CD14-positive monocyte (primary cell): ENCODE measurements at regions not wholly inside any gene's neighbourhood (a gene's known extent, or its start where the extent isn't known, plus 50 kb on each side); places are given as distances from the start of the nearest gene placed in this dataset.

Experiments used
- DNase-seq, 3 donors: peaks; one replicate each; pipeline ENCODE4 v3.0.0-alpha.2; 2011 to 2022
- H2AFZ ChIP-seq: 2 replicates; pipeline ENCODE4 v1.6.0; 2012; ENCODE audit warnings: mild to moderate bottlenecking, low read depth, low read length, inconsistent platforms; ENCODE audit not compliant: insufficient read depth, poor library complexity, severe bottlenecking
- H3K27ac ChIP-seq, 2 donors: 1 replicate in 1 of 2; 2 replicates in 1 of 2; pipeline ENCODE4 v1.5.1; 2012 to 2013; ENCODE audit warnings: low read length in 2 of 2, control low read depth in 1 of 2, inconsistent platforms in 1 of 2, low read depth in 1 of 2, mild to moderate bottlenecking in 1 of 2
- H3K27me3 ChIP-seq, 2 donors: one replicate each; pipeline versions ENCODE4 v1.6.0 to v1.6.1; 2011 to 2013; ENCODE audit warnings: low read length in 2 of 2; ENCODE audit not compliant: control insufficient read depth in 2 of 2, insufficient read depth in 2 of 2
- H3K36me3 ChIP-seq, 2 donors: replicated peaks in 1 of 2; 1 replicate in 1 of 2; 2 replicates in 1 of 2; pipeline versions ENCODE4 v1.5.1 to v1.6.1; 2012 to 2013; ENCODE audit warnings: low read length in 2 of 2, control low read depth in 1 of 2, inconsistent platforms in 1 of 2, mild to moderate bottlenecking in 1 of 2; ENCODE audit not compliant: insufficient read depth in 2 of 2, control insufficient read depth in 1 of 2
- H3K4me1 ChIP-seq, 2 donors: 1 replicate in 1 of 2; 2 replicates in 1 of 2; pipeline versions ENCODE4 v1.5.1 to v1.6.1; 2012 to 2013; ENCODE audit warnings: low read length in 2 of 2, control low read depth in 1 of 2, inconsistent platforms in 1 of 2, mild to moderate bottlenecking in 1 of 2, moderate library complexity in 1 of 2; ENCODE audit not compliant: insufficient read depth in 2 of 2, control insufficient read depth in 1 of 2
- H3K4me2 ChIP-seq: replicated peaks from 2 replicates; pipeline ENCODE3; 2012; ENCODE audit warnings: low read length, moderate library complexity, mild to moderate bottlenecking; ENCODE audit not compliant: poor library complexity, severe bottlenecking; ENCODE audit errors: extremely low read depth
- H3K4me3 ChIP-seq, 3 experiments: fragments of 200-600 bp in 1 of 3; sonication (generic) in 1 of 3; replicated peaks in 1 of 3; 1 replicate in 2 of 3; 2 replicates in 1 of 3; pipeline ENCODE4 v1.5.1; 2011 to 2013; ENCODE audit warnings: low read length in 3 of 3, mild to moderate bottlenecking in 3 of 3, control low read depth in 2 of 3, low read depth in 2 of 3, inconsistent platforms in 1 of 3, moderate library complexity in 1 of 3
- H3K79me2 ChIP-seq: 2 replicates; pipeline ENCODE4 v1.6.0; 2012; ENCODE audit warnings: mild to moderate bottlenecking, control low read depth, inconsistent platforms, low read length, moderate library complexity; ENCODE audit not compliant: insufficient read depth
- H3K9ac ChIP-seq: 2 replicates; pipeline ENCODE4 v1.6.0; 2017; ENCODE audit warnings: low read length, mild to moderate bottlenecking; ENCODE audit not compliant: insufficient read depth, poor library complexity, severe bottlenecking
- H3K9me3 ChIP-seq, 2 donors: replicated peaks in 1 of 2; 1 replicate in 1 of 2; 2 replicates in 1 of 2; pipeline versions ENCODE4 v1.5.1 to v1.6.1; 2012 to 2013; ENCODE audit warnings: low read length in 2 of 2, control low read depth in 1 of 2; ENCODE audit not compliant: control insufficient read depth in 1 of 2, insufficient read depth in 1 of 2
- H4K20me1 ChIP-seq: 2 replicates; pipeline ENCODE4 v1.6.0; 2012; ENCODE audit warnings: mild to moderate bottlenecking, low read length, control low read depth, moderate library complexity; ENCODE audit not compliant: insufficient read depth
- H3K27ac Mint-ChIP-seq, 7 donors: one replicate each; pipeline ENCODE4 v1.8.0; 2020; ENCODE audit warnings: mild to moderate bottlenecking in 7 of 7, mixed read lengths in 7 of 7, moderate library complexity in 6 of 7, inconsistent platforms in 2 of 7
- H3K27me3 Mint-ChIP-seq, 3 donors: one replicate each; pipeline ENCODE4 v1.8.0; 2021 to 2022; ENCODE audit warnings: low read depth in 3 of 3, mild to moderate bottlenecking in 3 of 3, mixed read lengths in 3 of 3, moderate library complexity in 3 of 3, inconsistent platforms in 1 of 3
- H3K36me3 Mint-ChIP-seq, 2 donors: one replicate each; pipeline ENCODE4 v1.8.0; 2020; ENCODE audit warnings: mixed read lengths in 2 of 2, inconsistent platforms in 1 of 2, mild to moderate bottlenecking in 1 of 2
- H3K4me1 Mint-ChIP-seq: one replicate; pipeline ENCODE4 v1.8.0; 2020; ENCODE audit warnings: mild to moderate bottlenecking, mixed read lengths
- H3K4me3 Mint-ChIP-seq, 2 donors: one replicate each; pipeline ENCODE4 v1.8.0; 2020; ENCODE audit warnings: mild to moderate bottlenecking in 2 of 2, mixed read lengths in 2 of 2, moderate library complexity in 1 of 2
- H3K9me3 Mint-ChIP-seq, 7 donors: one replicate each; pipeline ENCODE4 v1.8.0; 2020 to 2022; ENCODE audit warnings: mixed read lengths in 7 of 7, mild to moderate bottlenecking in 6 of 7, moderate library complexity in 6 of 7, inconsistent platforms in 2 of 7
- WGBS: methylation state at CpG from one replicate; pipeline ENCODE4 v1.1.5; 2013; ENCODE audit warnings: missing lambda C conversion rate; ENCODE audit not compliant: insufficient coverage; 5-methylcytosine and 5-hydroxymethylcytosine counted together
- intact Hi-C, 2 donors: fragments of 100-400 bp; cut with micrococcal nuclease; formaldehyde crosslinking; loops; one replicate each; pipeline versions ENCODE4 v1.15.0 to v1.15.1; 2023
- TF ChIP-seq, protein P1 (sequence below): fragments of 200-600 bp; IDR thresholded peaks from one replicate; pipeline ENCODE4 v1.8.0; 2022; ENCODE audit warnings: antibody characterized with exemption, mild to moderate bottlenecking

DNA sequence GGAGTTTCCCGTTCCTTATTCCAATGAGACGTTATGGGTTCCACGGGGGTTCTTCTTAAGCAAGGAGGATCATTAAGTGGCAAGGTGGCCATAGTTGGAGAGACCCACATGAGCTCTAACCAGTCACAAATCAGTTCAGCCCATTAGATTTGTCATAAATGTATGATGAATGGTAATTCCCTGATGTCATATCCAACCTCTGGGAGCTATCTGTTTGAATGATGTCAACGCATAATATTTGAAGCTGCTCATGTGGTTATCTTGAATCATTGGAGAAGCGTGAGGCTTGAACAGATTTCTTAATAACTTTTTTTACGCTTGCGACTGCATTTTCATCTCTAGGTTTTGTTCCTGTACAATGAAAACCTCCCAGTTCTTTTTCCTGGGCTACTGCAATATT, 270.4 kb upstream of the EEF2KMT start:
- no peak overlapping the region for H3K27ac ChIP-seq
- Mint-ChIP-seq H3K4me3 (no peak overlapping the region), H3K27ac (no peak overlapping the region), H3K36me3 (no peaks in the 10 kb centered on the region), H3K9me3 (peaks cover 0 to 6% (median 0%) of the 10 kb centered on the region in 7 donors), H3K4me1 (no peaks in the 10 kb centered on the region), H3K27me3 (peaks cover 0 to 5% (median 2%) of the 10 kb centered on the region in 3 donors)
- no peaks in the 10 kb centered on the region for H4K20me1 ChIP-seq
- TF ChIP-seq, protein P1, sequence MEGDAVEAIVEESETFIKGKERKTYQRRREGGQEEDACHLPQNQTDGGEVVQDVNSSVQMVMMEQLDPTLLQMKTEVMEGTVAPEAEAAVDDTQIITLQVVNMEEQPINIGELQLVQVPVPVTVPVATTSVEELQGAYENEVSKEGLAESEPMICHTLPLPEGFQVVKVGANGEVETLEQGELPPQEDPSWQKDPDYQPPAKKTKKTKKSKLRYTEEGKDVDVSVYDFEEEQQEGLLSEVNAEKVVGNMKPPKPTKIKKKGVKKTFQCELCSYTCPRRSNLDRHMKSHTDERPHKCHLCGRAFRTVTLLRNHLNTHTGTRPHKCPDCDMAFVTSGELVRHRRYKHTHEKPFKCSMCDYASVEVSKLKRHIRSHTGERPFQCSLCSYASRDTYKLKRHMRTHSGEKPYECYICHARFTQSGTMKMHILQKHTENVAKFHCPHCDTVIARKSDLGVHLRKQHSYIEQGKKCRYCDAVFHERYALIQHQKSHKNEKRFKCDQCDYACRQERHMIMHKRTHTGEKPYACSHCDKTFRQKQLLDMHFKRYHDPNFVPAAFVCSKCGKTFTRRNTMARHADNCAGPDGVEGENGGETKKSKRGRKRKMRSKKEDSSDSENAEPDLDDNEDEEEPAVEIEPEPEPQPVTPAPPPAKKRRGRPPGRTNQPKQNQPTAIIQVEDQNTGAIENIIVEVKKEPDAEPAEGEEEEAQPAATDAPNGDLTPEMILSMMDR, result no peak
- no peak overlapping the region for H3K9ac ChIP-seq
- H3K36me3 ChIP-seq, result no peaks in the 10 kb centered on the region
- WGBS, result no CpG with 5 or more reads among the region's 7 CpGs
- H3K9me3 ChIP-seq, result no peaks in the 10 kb centered on the region
- no peak for DNase-seq
- H3K4me2 ChIP-seq, result no peak overlapping the region
- intact Hi-C loops, result no loop called here
- H2AFZ ChIP-seq, result no peak overlapping the region
- no peaks in the 10 kb centered on the region for H3K4me1 ChIP-seq
- no peak overlapping the region for H3K4me3 ChIP-seq
- no peaks in the 10 kb centered on the region for H3K79me2 ChIP-seq
- no peaks in the 10 kb centered on the region for H3K27me3 ChIP-seq

DNA sequence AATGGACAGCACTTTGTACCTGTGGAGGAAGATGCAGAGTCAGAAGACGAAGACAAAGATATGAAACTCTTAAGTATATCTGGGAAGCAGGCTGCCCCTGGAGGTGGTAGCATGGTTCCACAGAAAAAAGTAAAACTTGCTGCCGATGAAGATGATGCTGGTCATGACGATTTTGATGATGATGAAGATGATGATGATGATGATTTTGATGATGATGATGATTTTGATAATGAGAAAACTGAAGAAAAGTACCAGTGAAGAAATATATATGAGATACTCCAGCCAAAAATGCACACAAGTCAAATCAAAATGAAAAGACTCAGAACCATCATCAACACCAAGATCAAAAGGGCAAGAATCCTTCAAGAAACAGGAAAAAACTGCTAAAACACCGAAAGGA, 268.5 kb upstream of the EEF2KMT start:
- H4K20me1 ChIP-seq, result no peaks in the 10 kb centered on the region
- no peak overlapping the region for H2AFZ ChIP-seq
- no peak overlapping the region for H3K27ac ChIP-seq
- WGBS, result 78% methylated on average over 2 of the region's 4 CpGs
- peaks cover 0 to 6% (median 0%) of the 10 kb centered on the region in 7 donors for H3K9me3 Mint-ChIP-seq
- no peak overlapping the region for H3K4me3 Mint-ChIP-seq
- H3K4me2 ChIP-seq, result no peak overlapping the region
- no peaks in the 10 kb centered on the region for H3K4me1 Mint-ChIP-seq
- DNase-seq, result no peak
- intact Hi-C loops, result no loop called here
- no peaks in the 10 kb centered on the region for H3K36me3 Mint-ChIP-seq
- H3K27me3 ChIP-seq, result no peaks in the 10 kb centered on the region
- H3K36me3 ChIP-seq, result no peaks in the 10 kb centered on the region
- no peak overlapping the region for H3K4me3 ChIP-seq
- no peaks in the 10 kb centered on the region for H3K4me1 ChIP-seq
- no peak overlapping the region for H3K27ac Mint-ChIP-seq
- no peaks in the 10 kb centered on the region for H3K9me3 ChIP-seq
- H3K79me2 ChIP-seq, result no peaks in the 10 kb centered on the region
- peaks cover 0 to 5% (median 2%) of the 10 kb centered on the region in 3 donors for H3K27me3 Mint-ChIP-seq
- TF ChIP-seq, protein P1, result no peak
- no peak overlapping the region for H3K9ac ChIP-seq
